Hematopoietic multipotent progenitor cell treated with erythropoietin and hydrocortisone succinate and interleukin-3 and kit ligand, for 4 days (in vitro differentiated cells): ENCODE measurements at regions not wholly inside any gene's neighbourhood (a gene's known extent, or its start where the extent isn't known, plus 50 kb on each side); places are given as distances from the start of the nearest gene placed in this dataset.
A peak's percentile ranks its signal among the peaks of the same experiment; 100 is the strongest.
"Not testable (repeated sequence)": the region's sequence is repeated elsewhere in the genome, so short reads cannot be mapped to it uniquely, and the experiment has no call there.

Experiments
- DNase-seq: peaks from one replicate; pipeline ENCODE4 v3.0.0-alpha.2; 2015

- DNase-seq = peak; percentile 86
These were observed 487.7 kb downstream of the TYW1 start for GRCh38 chr7:67484244-67484751.

GRCh38 chr7:67486401-67486800 lies 489.8 kb downstream of the TYW1 start:
- DNase-seq = no peak

GRCh38 chr7:67487316-67487715 lies 490.7 kb downstream of the TYW1 start:
- DNase-seq = no peak

- no peak for DNase-seq
These were observed 493.2 kb downstream of the TYW1 start for GRCh38 chr7:67489881-67490280.

GRCh38 chr7:67493366-67493765 lies 496.7 kb downstream of the TYW1 start:
- DNase-seq = no peak

- DNase-seq = no peak
These were observed 500.0 kb downstream of the TYW1 start for GRCh38 chr7:67496589-67496988.

GRCh38 chr7:67497914-67498313 lies 501.3 kb downstream of the TYW1 start:
- not testable (repeated sequence) for DNase-seq

- DNase-seq = no peak
These were observed 506.3 kb downstream of the TYW1 start for GRCh38 chr7:67502929-67503328.

- DNase-seq = no peak
These were observed 508.8 kb downstream of the TYW1 start for GRCh38 chr7:67505449-67505848.

GRCh38 chr7:67512481-67512880 lies 515.8 kb downstream of the TYW1 start:
- no peak for DNase-seq

GRCh38 chr7:67518580-67518979 lies 521.9 kb downstream of the TYW1 start:
- no peak for DNase-seq

GRCh38 chr7:67519171-67519570 lies 522.5 kb downstream of the TYW1 start:
- DNase-seq = peak; percentile 66

- DNase-seq = no peak
These were observed 525.9 kb downstream of the TYW1 start for GRCh38 chr7:67522504-67522903.

- DNase-seq = no peak
These were observed 527.1 kb downstream of the TYW1 start for GRCh38 chr7:67523713-67524112.

GRCh38 chr7:67525588-67525987 lies 529.0 kb downstream of the TYW1 start:
- DNase-seq = no peak

GRCh38 chr7:67535241-67535989 lies 538.8 kb downstream of the TYW1 start:
- no peak for DNase-seq

GRCh38 chr7:67542916-67543315 lies 546.3 kb downstream of the TYW1 start:
- no peak for DNase-seq

- DNase-seq = no peak
These were observed 550.7 kb downstream of the TYW1 start for GRCh38 chr7:67547183-67547907.

- DNase-seq = no peak
These were observed 552.5 kb downstream of the TYW1 start for GRCh38 chr7:67549126-67549525.

- no peak for DNase-seq
These were observed 554.3 kb downstream of the TYW1 start for GRCh38 chr7:67550801-67551436.

GRCh38 chr7:67552738-67553137 lies 556.1 kb downstream of the TYW1 start:
- no peak for DNase-seq

GRCh38 chr7:67553378-67553777 lies 556.7 kb downstream of the TYW1 start:
- DNase-seq = no peak

- no peak for DNase-seq
These were observed 558.4 kb downstream of the TYW1 start for GRCh38 chr7:67554986-67555385.

GRCh38 chr7:67564959-67565358 lies 568.3 kb downstream of the TYW1 start:
- no peak for DNase-seq
